Head of caudate nucleus (tissue), 42 donors: ENCODE measurements at regions not wholly inside any gene's neighbourhood (a gene's known extent, or its start where the extent isn't known, plus 50 kb on each side); places are given as distances from the start of the nearest gene placed in this dataset.
"Not testable (repeated sequence)": the region's sequence is repeated elsewhere in the genome, so short reads cannot be mapped to it uniquely, and the experiment has no call there.

ENCODE experiments used
- DNase-seq, 42 donors: peaks; one replicate each; pipeline versions ENCODE4 v3.0.0 to v3.0.0-alpha.2; 2020 to 2021; ENCODE audit warnings: mixed read lengths in 7 of 42
- intact Hi-C: fragments of 100-400 bp; cut with DNase I; formaldehyde crosslinking; loops from one replicate; pipeline ENCODE4 v1.15.0; 2022

DNA sequence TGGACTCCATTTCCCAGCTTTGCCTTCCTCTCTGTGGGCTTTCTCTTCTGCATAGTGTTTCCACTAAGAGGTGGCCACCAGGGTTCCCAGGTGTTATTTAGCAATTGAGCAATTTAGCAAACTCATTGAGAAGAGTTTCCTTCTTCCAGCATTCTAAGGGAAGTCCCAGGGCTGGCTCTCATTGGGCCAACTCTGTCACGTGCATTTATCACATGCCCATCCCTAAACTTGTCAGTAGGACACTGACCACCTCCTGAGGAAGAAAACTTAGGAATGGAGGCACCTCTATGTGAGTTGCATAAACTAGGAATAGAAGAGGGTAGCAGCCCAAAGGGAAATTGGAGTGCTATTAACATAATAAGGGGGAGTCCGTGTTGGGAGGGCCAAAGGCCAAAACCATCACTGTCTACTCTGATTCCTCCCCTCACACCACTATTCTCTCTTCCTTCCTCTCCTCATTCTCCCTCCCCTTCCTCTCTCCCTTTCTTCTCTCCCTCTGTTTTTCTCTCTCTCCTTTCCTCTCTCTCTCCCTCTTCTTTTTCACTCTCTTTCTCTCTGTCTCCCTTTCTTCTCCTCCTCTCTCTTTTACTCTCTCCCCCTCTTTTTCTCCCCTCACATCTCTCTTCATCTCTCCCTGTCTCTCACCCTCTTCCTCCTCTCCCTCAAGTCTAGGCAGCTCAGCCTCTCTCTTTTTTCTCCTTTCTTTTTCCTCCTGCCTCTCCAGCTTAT lies 213.4 kb downstream of the PALM2AKAP2 start:
- DNase-seq, result no peak
- intact Hi-C loops, result no loop called here

DNA sequence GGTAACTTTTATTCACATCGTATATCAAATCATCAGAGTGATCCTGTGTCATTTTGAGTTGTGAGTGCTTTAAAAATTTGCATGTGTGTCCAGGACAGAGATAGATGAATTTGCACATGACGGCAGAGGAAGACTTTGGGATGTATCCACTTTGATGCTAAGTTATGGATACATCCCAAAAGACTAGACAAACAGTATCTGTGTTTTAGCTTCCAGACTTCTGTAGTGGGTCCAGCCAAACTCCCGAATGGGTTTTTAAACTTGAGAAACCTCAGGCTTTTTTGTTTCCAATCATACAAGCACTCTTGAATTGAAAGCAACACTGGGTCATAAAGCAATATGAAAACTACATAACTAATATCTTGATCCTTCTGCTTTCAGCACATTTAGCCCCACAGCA lies 213.8 kb downstream of the C9orf152 start:
- intact Hi-C loops, result no loop called here
- DNase-seq, result no peak

DNA sequence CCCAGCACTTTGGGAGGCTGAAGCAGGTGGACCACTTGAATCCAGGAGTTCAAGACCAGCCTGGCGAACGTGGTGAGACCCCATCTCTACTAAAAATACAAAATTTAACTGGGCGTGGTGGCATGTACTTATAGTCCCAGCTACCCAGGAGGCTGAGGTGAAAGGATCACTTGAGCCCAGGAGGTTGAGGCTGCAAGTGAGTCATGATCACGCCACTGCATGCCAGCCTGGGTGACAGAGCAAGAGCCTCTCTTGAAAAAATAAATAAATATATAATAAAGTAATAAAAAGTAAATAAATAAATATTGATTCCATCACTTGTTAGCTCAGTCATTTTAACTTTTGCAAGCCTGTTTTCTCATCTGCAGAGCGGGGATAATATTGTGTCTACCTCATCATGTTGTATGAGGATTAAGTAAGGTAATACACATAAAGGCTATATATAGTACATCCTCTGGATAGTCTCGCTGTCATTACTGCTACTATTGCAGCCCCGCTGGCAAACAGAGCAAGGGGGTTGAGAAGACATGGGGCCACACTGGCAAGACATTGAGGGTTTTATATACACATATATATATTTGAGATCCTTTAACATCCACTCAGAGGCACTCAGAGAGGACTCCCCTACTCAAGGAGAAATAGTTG lies 210.9 kb downstream of the C9orf152 start:
- DNase-seq, result no peak
- intact Hi-C loops, result no loop called here

DNA sequence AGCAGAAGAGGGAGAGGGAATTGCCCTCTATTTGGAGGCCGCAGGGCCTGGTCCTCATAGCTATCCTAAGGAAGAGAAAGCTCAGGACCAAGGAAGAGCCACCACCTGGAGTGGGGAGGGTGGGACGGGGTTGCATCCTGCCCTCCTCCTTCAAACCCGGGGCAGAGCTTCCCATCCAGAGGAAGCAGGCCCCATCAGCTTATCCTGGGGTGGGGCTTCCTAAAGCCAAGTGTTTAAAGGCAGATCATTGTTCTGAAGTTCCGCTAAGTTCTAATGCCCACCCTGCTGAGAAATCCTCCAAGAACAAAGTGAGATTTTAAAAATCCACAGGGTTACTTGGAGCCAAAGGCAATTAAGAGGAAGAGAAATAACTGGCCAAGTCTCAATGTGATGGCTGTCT lies 210.3 kb downstream of the C9orf152 start:
- intact Hi-C loops, result no loop called here
- no peak for DNase-seq

DNA sequence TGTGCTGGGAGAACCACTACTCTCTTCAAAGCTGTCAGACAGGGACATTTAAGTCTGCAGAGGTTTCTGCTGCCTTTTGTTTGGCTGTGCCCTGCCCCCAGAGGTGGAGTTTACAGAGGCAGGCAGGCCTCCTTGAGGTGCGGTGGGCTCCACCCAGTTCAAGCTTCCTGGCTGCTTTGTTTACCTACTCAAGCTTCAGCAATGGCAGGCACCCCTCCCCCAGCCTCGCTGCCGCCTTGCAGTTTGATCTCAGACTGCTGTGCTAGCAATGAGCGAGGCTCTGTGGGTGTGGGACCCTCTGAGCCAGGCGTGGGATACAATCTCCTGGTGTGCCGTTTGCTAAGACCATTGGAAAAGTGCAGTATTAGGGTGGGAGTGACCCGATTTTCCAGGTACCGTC lies 202.4 kb downstream of the C9orf152 start:
- intact Hi-C loops, DNase-seq: not testable (repeated sequence)

DNA sequence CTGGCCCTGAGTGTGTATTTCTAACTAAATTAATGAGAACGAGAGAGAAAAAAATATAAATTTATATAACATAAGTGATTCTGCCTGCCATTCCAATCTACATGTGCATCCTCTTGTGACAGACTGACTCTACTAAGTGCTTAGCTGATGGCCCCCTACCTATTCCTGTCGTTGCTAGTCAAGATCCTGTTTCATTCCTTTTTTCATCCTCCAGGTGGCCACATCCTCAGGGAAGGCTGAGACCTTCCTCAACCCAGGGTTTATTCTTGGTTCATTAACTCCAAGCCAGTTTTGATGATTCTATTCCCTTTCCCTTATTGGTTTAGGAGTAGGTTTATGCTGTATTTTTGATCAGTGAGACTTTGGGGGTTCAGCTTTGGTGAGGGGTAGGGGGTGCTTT lies 201.3 kb downstream of the C9orf152 start:
- no peak for DNase-seq
- intact Hi-C loops, result no loop called here

DNA sequence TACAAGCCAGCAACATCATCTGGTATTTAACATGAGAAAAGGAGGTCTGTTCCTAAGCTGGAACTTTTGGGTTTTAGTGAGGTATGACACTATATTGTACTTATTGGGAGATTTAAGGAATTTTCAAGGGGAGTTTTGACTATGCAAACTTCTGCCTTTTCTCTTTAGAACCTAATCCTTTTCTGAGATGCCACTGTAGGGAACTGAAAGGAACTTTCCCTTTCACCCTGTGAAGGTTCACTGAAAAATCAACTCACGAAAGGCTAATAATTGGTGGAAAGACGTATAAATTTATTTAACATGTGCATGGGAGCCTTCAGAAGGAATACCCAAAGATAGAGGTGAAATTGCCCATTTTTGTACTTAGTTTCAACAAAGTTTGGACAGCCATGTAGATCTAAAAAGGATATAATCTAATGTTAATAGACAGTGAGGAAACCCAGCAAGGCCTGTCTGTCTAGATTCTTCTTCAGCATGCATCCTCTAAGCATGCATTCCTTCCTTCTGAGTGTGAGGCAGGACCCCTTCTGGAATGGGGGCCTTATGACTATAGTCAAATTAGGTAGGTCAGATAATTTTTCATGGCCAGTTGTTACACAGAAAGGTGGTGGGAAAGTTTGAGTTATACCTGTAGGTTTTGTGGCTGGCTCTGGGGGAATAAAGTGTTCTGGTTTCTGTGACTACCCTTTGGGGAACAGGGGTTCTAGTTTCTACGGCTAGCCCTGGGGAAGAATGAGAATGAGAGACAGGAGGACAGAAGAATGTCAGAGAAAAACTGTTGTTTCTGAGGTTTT lies 200.3 kb downstream of the C9orf152 start:
- intact Hi-C loops, result no loop called here
- DNase-seq, result no peak

DNA sequence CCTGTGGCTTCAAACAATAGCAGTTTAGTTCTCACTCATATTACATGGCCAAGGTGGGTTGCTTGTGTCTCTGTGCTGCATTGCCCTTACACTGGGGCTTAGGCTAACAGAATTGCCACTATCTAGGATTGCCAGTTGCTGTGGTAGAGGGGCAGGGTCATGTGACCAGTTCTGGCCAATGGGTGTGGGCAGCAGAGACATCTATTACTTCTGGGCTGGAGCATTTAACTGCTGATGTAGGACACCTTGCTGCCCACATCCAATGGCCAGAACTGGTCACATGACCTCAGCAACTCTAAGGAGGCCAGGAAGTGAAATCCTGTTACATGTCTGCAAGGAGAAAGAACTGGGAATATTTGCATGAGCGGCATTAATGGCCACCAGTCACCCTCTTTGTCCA lies 199.3 kb downstream of the C9orf152 start:
- DNase-seq, result no peak
- intact Hi-C loops, result no loop called here

DNA sequence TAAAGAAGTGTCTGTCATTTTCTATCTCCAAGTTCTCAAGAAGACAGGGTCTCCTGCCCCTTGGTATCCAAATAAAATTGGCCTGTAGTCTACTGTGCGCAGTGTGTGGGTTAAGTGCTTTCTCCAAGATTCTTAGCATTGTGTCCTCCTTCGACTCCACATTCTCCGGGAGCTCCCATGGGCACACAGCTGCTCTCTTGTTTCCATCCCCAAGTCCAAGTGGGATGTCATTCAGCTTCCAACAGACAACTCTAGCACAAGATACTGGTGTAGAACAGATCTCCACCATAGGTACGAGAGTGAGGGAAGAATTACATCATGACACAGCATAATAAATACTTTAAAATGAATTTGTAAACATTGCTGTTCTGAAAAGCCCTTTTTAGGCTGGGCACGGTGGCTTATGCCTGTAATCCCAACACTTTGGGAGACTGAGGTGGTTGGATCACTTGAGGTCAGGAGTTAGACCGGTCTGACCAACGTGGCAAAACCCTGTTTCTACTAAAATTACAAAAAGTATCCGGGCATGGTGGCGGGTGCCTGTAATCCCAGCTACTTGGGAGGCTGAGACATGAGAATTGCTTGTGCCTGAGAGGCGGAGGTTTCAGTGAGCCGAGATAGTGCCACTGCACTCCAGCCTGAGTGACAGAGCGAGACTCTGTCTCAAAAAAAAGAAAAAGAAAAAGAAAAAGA lies 196.2 kb downstream of the C9orf152 start:
- DNase-seq, result no peak
- intact Hi-C loops, result no loop called here

DNA sequence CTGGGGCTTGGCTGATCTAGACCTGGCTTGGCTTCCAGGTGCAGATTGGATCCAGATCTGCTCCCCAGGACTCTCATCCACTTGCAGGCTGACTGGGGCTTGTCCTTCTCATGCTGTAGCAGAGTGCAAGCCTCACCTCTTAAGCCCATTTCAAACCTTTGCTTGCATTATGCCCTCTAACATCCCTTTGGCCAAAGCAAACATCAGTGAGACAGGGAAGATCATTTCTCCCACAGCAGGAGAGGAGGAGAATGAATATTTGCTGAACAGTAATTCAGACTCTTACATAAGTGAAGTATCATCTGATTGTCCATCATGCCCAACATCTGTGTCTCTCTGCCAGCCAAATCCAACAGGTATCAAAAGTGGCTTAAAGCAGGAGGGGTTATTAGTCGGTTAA lies 194.9 kb downstream of the C9orf152 start:
- DNase-seq, result no peak
- intact Hi-C loops, result no loop called here

DNA sequence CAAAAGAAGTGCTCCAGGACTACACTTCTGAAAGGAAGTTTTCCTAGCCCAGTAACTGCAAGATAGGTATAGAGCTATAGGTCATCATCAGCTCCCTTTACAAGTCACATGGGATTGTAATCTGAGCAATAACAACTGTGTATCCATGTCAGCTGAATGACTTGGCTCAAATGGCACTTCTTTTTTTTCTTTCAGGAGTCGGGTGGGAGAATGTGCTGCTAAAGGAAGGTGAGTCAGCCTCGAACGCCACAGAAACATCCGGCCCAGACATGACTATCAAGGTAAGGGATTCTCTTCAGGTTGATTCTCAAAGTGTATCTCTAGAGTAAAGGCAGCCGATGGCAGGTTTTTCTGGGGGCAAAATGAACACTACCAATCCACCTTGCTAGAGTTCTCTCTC lies 192.2 kb downstream of the C9orf152 start:
- no peak for DNase-seq

DNA sequence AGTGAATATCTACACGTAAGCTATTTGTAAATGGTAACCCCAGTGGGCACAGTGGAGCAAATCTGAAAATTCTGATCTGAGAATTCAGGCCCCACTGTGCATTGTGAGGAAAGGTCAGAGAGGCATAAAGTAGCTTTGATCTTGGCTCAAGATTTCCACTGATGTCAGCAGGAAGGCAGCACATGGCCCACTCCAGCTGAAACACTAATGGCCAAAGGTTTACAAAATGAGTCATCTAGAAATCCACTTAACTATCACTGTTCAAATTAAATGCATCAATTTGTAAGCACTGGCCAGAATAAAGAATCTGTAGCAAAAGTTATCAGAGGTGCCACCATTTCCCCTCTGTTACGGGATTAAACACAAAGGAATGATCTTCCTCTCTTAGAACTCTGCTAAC lies 191.6 kb downstream of the C9orf152 start:
- intact Hi-C loops, result no loop called here
- DNase-seq, result no peak

More for the DNA sequence above, 192.2 kb downstream of the C9orf152 start:
- intact Hi-C loops, result no loop called here

DNA sequence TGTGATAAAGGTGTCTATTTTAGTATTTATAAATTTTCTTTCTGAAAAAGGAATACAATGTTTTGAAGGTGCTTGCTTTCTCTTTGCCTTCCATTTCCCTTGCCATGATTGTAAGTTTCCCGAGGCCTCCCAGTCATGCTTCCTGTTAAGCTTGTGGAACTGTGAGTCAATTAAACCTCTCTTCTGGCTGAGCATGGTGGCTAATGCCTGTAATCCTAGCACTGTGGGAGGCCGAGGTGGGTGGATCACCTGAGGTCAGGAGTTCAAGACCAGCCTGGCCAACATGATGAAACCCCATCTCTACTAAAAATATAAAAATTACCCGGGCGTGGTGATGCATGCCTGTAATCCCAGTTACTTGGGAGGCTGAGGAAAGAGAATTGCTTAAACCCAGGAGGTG lies 187.7 kb downstream of the C9orf152 start:
- intact Hi-C loops, DNase-seq: not testable (repeated sequence)

DNA sequence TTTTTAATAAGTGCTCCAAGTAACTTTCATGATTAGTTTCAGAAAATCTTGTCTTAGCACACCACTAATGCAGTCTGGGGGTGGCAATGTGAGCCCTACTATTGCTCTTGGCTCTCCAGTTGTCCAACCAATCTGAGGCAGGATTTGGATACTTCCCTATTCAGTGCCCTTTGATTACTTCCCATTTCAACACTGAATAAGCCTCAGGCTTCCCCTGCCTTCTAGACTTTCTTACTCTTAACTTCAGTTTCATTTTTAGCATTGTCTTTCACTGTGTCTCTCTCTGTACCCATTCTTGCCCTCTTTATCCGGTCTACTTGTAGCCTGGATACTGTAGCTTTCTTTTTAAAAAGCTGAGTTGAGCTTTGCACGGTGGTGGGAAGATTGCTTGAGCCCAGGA lies 186.1 kb downstream of the C9orf152 start:
- peak in 1 of 42 donors; percentile 3 for DNase-seq

DNA sequence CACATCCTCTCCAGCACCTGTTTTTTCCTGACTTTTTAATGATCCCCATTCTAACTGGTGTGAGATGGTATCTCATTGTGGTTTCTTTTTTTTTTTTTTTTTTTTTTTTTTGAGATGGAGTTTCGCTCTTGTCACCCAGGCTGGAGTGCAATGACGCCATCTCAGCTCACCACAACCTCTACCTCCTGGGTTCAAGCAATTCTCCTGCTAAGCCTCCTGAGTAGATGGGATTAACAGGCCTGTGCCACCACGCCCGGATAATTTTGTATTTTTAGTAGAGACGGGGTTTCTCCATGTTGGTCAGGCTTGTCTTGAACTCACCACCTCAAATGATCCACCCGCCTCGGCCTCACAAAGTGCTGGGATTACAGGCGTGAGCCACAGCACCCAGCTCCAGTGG lies 184.7 kb downstream of the C9orf152 start:
- intact Hi-C loops, DNase-seq: not testable (repeated sequence)

More for the DNA sequence above, 186.1 kb downstream of the C9orf152 start:
- intact Hi-C loops, result no loop called here

DNA sequence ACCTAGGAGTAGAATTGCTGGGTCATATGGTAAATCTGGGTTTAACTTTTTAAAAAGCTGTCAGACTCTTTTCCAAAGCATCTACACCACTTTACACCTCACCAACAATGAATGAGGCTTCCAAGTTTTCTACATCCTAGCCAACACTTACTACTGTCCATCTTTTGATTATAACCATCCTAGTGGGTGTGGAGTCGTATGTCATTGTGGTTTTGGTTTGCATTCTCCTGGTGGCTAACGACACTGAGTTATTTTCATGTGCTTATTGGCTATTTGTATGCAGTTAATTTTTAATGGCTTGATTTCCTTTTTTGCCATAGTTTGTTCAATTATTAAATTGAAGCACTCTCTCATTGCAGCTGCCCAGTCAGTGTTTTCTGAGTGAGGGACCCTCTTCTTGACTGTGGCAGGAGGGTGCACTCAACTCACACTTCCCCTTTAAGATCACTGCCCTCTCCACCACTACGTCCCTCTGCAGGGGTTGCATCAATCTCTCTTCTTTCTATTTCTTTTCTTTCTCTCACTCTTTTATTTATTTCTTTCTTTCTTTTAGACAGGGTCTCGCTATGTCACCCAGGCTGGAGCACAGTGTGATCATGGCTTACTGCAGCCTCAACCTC lies 182.3 kb downstream of the C9orf152 start:
- intact Hi-C loops, result no loop called here
- DNase-seq, result no peak

DNA sequence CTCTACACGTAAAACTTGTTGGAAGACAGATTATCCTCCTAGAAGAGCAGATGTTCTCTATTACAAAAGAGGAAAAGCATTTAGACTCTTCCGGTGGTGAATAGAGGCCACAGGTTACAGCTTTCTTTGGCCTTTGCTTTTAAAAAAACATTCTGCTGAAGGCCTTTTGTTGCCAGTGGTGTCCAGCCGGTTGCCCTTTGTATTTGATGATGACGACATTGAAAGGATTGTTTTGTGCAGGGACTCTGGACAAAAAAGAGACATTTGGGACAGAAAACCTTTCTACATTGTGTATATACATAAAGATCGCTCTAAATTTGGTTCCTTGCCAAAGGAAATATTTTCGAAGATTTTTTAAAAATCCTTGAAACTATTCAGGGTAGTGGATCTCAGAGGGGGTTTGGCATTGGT lies 180.3 kb downstream of the C9orf152 start:
- peak in 2 of 42 donors; percentile 4 to 10 for DNase-seq

DNA sequence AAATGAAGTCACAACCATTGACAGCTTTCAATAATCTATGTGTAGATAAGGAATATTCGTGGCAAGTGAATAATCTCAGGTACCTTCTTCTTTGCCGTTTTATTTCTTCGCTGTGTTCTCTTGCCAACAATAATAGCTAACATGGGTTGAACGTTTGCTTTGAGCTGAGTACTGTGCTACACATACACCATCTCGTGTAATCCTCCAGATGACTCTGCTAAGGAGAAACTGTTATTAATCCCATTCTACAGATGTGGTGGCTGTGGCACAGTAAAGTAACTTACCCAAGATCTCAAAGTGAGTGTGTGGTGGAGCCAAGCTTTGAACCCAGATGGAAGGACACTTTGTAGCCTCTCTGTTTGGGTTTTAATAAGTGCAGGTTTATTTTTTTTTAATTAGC lies 179.7 kb downstream of the C9orf152 start:
- intact Hi-C loops, result no loop called here
- no peak for DNase-seq

More for the DNA sequence above, 180.3 kb downstream of the C9orf152 start:
- intact Hi-C loops, result no loop called here

DNA sequence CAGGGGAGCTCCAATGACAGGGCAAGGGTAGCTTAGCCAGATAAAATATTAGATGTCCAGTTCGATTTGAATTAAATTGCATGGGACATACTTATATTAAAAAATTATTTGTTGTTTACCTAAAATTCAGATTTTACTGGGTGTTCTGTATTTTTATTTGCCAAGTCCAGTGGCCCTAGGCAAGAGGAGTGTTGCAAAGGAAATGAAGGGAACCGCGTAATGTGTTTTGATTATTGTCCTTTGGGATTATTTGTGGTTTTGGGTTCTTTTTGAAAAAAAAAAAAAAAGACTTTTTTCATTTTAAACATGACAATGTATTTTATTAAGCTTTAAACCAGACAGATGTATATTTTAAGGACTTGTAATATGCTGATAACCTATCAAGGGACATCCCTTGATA lies 179.3 kb downstream of the C9orf152 start:
- intact Hi-C loops, result no loop called here

More for the DNA sequence above, 179.3 kb downstream of the C9orf152 start:
- no peak for DNase-seq
